ENCODE measurements at regions not wholly inside any gene's neighbourhood (a gene's known extent, or its start where the extent isn't known, plus 50 kb on each side); places are given as distances from the start of the nearest gene placed in this dataset.
"Not testable (repeated sequence)": the region's sequence is repeated elsewhere in the genome, so short reads cannot be mapped to it uniquely, and the experiment has no call there.

GRCh38 chr7:125222596-125222995 is 293.0 kb upstream of the POT1 start:
- DNase-seq, result no peak

DNA sequence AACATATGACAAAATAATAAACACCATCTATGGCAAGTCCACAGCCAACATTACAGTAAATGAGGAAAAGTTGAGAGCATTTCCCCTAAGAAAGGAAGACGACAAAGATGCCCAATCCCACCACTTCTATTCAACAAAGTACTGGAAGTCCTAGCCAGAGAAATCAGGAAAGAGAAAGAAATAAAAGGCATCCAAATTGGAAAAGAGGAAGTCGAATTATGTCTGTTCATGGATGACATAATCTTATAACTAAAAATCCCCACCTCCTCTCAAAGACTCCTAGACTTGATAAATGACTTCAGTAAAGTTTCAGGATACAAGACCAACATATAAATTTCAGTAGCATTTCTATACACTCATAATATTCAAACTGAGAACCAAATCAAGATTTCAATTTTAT is 288.5 kb upstream of the POT1 start:
- DNase-seq, result no peak

- DNase-seq, result no peak
Observed at GRCh38 chr7:125201002-125201401, 271.4 kb upstream of the POT1 start.

DNA sequence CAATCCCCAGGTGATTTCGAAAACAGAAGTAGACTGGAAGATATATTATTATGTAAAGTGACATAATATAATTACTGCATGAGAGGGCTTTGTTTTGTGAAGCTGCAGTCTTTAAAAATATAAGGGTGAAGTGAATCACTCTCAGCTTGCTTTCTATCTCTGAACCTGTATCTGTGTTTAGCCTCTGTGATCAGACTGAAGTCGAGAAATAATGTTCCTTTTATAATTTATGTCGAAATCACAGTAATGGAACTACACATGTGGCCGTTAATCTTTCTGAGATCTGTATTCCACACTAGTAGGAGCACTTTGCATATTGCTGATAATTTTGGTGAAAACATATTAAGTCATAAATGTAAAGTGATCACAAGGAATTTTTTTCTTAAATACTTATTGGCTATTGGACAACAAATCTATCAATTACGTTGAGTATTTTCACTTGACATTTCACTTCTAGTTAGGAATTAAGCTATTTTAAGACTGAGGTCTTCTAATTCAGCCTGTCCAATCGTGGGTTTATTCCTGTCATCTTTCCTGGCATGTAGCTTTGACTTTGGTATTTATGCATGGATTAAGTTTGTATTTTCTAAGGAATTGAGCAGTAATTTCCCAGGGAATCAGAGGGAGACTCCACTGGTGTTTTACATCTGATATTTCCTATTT is 268.2 kb upstream of the POT1 start:
- no peak for DNase-seq

DNA sequence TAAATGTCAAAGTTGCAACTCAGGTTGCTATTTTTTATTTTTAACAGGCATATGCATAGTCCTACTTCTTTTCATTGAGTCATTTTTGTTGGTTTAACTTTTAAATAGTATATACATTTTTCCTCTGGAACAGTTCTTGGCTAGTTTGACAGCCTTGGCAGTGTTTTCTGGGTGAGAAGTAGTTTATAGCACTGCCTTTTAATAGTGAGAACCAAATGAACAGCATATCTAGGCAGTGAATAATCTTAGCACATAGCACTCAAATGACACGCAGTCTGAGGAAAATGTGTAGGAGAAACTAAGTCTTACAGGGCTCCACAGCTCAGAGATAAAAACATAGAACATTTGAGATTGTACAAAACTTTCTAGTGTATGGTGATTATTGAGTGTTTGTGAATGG is 265.5 kb upstream of the POT1 start:
- DNase-seq, result no peak

GRCh38 chr7:125193263-125193662 is 263.6 kb upstream of the POT1 start:
- no peak for DNase-seq

DNA sequence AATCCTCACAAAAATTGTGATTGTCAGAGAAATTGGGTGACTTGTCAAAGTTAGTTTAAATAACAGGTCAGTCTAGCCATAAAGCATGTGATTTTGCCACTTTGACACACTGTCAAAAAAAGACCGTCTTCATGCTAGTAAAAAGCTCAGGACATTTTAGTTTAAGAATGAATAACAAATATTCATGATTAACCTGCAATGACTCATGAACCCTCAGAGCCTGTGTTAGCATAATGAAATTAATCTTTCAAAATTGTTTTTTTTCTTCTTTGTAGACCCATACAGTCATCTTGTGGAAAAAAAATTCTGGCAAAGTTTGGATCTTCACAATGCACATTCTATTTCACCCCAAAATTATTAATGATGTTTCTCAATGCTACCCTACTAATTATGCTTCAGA is 255.2 kb upstream of the POT1 start:
- DNase-seq, result no peak

DNA sequence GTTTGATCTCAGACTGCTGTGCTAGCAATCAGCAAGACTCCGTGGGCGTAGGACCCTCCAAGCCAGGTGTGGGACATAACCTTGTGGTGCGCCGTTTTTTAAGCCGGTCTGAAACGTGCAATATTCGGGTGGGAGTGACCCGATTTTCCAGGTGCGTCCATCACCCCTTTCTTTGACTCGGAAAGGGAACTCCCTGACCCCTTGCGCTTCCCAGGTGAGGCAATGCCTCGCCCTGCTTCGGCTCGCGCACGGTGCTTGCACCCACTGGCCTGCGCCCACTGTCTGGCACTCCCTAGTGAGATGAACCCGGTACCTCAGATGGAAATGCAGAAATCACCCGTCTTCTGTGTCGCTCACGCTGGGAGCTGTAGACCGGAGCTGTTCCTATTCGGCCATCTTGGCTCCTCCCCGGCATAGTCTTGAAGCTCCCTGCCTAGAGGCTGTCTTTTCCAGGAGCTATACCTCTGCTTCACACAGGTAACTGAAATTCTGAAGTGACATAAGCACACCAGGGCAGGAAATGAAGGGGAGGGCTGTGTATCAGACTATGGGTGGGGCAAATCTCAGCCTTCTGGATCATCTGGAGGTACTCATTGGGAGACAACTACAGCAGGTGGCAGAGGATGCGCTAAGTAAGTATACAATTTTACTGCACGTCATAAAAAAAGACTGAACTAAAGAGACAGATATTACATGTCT is 252.1 kb upstream of the POT1 start:
- DNase-seq, result not testable (repeated sequence)

- DNase-seq, result no peak
Observed at GRCh38 chr7:125173571-125173970, 243.9 kb upstream of the POT1 start.

DNA sequence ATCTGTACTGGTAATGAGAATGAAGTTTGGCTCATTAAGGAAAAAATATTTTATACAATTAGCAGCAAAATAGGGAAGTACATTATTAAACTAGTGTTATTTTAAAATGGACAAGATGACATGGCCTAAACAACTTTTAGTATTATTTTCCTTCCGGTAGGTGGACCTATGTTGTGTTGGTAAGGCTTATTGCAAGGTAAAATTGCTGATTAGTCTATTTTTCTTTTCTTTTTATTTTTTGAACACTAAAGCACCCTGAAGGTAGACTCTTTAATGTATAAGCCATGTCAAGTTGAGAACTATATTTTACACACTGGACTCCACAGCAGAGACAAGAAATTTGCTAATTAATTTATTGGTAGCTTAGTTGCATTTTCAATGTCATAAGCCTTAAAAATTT is 239.5 kb upstream of the POT1 start:
- no peak for DNase-seq

GRCh38 chr7:125154930-125155329 is 225.3 kb upstream of the POT1 start:
- DNase-seq, result no peak

DNA sequence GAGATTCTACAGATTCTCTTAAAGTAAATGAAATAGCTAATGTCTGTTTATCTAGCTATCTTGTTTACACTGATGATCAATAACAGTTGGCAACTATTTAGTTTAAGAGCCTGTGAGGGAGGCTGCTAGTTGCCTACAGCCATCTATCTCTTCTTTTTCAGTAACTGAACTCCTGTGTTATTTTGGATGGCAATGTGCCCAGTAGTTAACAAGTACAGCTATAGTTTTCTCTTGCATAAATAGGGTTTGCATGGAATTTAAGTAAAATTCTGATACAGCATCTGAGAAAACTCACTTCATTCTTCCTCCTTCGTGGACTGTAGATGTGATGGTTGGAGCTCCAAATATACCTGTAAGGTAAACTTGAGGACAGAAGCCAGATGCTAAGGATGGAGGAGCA is 219.5 kb upstream of the POT1 start:
- no peak for DNase-seq

DNA sequence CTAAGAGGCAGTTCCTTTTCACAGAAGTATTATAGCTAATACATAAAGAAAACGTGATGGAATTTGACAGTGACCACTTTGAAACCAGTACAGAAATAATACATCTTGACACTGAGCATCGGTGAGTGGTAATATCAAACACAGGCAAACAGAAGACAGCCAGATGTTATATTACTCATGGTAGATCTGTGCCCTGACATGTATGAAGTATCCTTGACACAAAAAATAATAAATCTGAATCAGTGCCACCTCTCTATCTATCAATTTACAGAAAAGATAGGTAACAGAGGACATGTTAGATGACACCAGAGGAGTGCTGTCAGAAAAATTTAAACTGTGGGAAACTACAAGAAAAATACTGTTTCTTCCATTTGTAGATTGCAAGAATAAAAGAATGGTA is 217.4 kb upstream of the POT1 start:
- no peak for DNase-seq

DNA sequence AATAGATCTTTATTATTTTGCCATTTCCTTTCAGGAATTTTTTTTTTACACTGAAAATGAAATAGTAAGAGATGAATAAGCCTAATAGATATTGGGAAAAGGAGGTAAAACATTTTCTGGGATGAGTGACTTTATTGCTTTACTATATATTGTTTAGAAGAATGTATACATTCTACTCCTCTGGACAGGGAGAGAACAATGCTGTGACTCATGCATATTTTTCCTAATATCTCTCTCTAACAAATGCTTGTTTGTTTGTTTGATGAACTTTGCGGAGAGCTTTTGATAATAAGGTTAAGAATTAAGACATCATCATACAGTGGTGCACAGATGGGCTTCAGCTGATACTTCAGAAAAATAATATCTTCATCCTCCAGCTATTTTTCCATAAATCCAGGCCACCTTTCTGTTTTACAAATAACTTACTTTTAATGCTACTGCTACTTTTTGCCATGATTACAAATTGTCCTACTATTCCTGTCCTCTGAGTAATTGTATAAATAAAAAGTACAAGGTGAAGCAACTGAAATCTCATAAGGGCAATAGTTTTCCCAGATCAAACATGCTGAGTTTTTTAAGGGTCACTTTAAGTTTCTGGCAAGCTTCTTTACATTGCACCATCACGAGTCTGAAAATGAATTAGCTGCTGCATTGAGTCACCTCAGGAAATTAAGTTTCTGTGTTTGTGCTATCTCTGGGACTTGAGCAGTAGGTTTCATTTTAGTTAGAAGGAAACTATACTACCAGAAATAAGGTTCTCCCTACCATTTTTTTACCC is 207.3 kb upstream of the POT1 start:
- DNase-seq, result no peak

GRCh38 chr7:125136341-125136740 is 206.7 kb upstream of the POT1 start:
- no peak for DNase-seq

DNA sequence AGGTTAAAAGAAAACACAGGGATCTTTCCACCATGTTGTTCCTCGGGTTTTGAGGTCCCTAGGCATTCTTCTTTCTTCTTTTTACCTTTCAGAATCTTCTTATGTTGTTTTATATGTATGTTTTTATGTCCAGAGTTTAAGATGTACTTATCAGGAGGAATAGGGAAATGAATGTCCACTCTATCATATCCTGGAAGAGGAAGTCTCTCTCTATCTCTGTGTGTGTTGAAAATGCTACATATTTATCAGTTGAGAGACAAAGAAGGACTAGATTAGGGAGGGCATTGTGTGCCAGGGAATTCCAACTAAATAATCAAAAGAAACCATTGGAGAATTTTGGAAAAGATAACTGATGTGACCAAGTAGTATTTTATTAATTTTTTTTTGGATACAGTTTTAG is 200.5 kb upstream of the POT1 start:
- DNase-seq, result no peak

DNA sequence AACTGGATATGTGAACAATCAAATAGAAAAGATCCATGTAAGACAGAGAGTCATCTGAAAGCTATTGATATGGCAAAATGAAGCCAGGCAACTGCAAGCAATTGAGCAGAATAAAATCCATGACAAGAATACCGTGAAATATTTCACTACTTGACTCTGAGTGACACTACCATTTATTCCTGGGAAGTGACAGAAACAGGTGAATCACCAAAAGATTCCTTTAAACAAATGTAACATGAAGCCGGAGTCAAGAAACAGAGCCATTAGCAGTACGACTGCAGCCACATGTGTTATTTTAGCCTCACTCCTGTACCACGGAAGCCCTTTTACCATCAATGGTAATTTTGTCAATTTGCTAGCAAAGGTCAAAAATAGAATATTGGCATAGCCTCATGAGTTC is 197.7 kb upstream of the POT1 start:
- DNase-seq, result no peak

GRCh38 chr7:125126376-125126775 is 196.8 kb upstream of the POT1 start:
- DNase-seq, result no peak

DNA sequence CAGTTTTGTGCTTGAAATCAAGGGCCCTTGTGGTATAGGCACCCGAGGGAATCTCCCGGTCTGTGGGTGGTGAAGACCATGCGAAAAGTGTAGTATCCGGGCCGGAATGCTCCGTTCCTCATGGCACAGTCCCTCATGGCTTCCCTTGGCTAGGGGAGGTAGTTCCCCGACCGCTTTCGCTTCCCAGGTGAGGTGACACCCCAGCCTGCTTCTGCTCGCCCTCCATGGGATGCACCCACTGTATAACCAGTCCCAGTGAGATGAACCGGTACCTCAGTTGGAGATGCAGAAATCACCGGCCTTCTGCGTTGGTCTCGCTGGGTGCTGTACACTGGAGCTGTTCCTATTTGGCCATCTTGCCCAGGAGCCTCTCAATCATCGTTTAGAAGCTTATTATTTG is 195.7 kb upstream of the POT1 start:
- DNase-seq, result no peak

GRCh38 chr7:125122173-125122572 is 192.5 kb upstream of the POT1 start:
- no peak for DNase-seq

DNA sequence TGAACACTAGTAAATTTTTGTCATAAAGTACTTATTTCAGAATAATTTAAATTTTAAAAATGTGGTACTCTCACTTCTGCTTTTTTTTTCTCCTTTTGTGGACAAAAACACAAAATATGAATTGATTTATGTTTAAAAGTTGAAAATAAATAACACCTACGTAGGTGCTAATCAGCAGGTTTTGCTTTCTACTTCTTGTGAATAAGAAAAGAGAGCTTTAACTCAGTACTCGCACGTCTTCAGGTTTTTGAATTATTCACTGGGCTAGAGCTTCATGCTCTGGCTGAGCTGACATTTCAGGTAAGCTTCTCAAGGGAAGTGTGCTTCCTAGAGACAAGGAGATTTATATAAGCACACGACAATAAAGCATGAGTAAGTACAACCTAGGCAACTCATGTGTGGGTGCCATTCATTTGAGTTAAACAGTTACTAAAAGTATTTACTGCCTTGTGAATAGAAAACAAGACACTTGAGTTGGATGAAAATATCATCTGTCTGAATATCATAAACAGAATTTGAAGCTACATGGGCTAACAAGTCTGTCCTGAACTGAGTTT is 190.0 kb upstream of the POT1 start:
- no peak for DNase-seq

- DNase-seq, result no peak
Observed at GRCh38 chr7:125118444-125118843, 188.8 kb upstream of the POT1 start.

DNA sequence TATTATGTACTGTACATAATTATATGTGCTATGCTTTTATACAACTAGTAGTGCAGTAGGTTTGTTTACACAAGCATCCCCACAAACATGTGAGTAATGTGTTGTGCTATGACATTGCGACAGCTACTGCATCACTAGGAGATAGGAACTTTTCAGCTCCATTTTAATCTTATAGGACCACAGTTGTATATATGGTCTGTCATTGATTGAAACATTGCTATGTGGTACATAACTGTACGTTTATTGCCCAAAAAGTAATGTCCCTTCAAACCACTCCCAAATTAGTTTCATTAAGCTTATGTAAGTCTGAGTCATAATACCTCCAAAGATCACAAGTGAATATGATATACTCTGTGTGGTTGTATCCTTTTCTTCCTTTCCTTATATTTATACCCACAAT is 183.2 kb upstream of the POT1 start:
- no peak for DNase-seq

DNA sequence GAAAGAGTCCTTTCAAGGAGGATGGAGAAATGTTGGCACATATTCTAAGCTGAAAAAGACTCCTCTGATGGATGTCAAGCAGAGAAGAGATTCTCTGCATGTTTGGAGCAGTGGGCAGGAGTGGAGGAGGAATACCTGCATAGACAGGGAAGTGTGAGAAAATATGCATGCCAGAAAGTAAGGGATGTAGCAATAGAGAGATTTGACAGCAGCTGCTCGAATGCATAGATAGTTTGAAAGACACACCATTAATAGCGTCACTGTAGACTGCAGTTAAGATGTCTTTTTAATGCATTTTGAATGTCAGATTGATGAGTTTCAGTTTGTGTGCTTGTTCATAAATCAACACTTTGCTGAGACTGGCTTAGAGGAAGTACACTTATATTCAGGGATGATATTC is 169.9 kb upstream of the POT1 start:
- DNase-seq, result no peak
